Ovary (tissue), 3 donors: ENCODE measurements at regions not wholly inside any gene's neighbourhood (a gene's known extent, or its start where the extent isn't known, plus 50 kb on each side); places are given as distances from the start of the nearest gene placed in this dataset.

Source experiments
- CTCF ChIP-seq, 3 donors: fragments of 450-650 bp in 2 of 3; fragments of 200-600 bp in 1 of 3; IDR thresholded peaks; one replicate each; pipeline versions ENCODE4 v1.5.1 to v1.8.0; 2016 to 2022; ENCODE audit warnings: antibody characterized with exemption in 3 of 3, mild to moderate bottlenecking in 1 of 3
- EP300 ChIP-seq: sonication (generic); formaldehyde crosslinking; IDR thresholded peaks from one replicate; pipeline ENCODE4 v1.6.1; 2017; ENCODE audit warnings: antibody characterized with exemption
- POLR2A ChIP-seq: fragments of 450-650 bp; IDR thresholded peaks from one replicate; pipeline ENCODE4 v1.6.1; 2017; ENCODE audit warnings: antibody characterized with exemption, mild to moderate bottlenecking, moderate library complexity
- donor health status: DM: no; HTN: no; CAD: no.

- TF ChIP-seq CTCF (IDR thresholded peaks at IDR 0.05) (no peak), EP300 (no peak), POLR2A (no peak)
These were observed 764.5 kb downstream of the TRAM1L1 start for GRCh38 chr4:116320859-116321258.
